ENCODE measurements at regions not wholly inside any gene's neighbourhood (a gene's known extent, or its start where the extent isn't known, plus 50 kb on each side); places are given as distances from the start of the nearest gene placed in this dataset.
"Not testable (repeated sequence)": the region's sequence is repeated elsewhere in the genome, so short reads cannot be mapped to it uniquely, and the experiment has no call there.

DNA sequence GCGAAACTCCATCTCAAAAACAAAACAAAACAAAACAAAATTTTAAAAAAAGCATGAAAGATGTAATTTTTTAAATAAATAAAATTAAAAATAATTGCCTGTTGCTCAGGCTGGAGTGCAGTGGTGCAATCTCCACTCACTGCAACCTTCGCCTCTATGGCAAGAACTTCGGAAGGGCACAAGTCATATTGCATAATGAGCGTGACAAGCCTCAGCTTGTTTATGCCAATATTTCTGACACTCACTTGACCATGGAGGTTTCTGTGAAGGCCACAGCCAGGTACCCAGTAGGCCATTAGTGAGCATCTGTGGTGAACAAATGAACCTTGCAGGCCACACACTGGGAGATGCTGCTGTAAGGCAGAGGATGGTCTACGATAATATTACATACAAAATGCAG lies 106.1 kb upstream of the KMT2C start:
- H3K9me3 ChIP-seq (ENCODE audit: low read depth), result no peaks in the 10 kb centered on the region
- no peak overlapping the region for H3K4me3 ChIP-seq
- TF ChIP-seq, protein P1, sequence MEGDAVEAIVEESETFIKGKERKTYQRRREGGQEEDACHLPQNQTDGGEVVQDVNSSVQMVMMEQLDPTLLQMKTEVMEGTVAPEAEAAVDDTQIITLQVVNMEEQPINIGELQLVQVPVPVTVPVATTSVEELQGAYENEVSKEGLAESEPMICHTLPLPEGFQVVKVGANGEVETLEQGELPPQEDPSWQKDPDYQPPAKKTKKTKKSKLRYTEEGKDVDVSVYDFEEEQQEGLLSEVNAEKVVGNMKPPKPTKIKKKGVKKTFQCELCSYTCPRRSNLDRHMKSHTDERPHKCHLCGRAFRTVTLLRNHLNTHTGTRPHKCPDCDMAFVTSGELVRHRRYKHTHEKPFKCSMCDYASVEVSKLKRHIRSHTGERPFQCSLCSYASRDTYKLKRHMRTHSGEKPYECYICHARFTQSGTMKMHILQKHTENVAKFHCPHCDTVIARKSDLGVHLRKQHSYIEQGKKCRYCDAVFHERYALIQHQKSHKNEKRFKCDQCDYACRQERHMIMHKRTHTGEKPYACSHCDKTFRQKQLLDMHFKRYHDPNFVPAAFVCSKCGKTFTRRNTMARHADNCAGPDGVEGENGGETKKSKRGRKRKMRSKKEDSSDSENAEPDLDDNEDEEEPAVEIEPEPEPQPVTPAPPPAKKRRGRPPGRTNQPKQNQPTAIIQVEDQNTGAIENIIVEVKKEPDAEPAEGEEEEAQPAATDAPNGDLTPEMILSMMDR (IDR thresholded peaks at IDR 0.05; ENCODE audit: low read depth, low read length), result no peak
- no peak for DNase-seq (ENCODE audit: low read depth in 1 of 2, low spot score in 1 of 2)
- no peaks in the 10 kb centered on the region for H3K27me3 ChIP-seq
- H3K27ac ChIP-seq, result no peak overlapping the region
- no peaks in the 10 kb centered on the region for H3K36me3 ChIP-seq
- H3K4me1 ChIP-seq (ENCODE audit: low read depth), result no peaks in the 10 kb centered on the region

DNA sequence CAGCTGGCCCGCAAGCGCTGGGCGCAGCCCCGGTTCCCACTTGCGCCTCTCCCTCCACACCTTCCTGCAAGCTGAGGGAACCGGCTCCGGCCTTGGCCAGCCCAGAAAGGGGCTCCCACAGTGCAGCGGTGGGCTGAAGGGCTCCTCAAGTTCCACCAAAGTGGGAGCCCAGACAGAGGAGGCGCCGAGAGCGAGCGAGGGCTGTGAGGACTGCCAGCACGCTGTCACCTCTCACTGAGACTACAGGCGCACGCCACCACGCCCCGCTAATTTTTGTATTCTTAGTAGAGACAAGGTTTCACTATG lies 103.3 kb upstream of the KMT2C start:
- H3K27me3 ChIP-seq; H3K27ac ChIP-seq; DNase-seq (ENCODE audit: low read depth in 1 of 2, low spot score in 1 of 2); H3K4me3 ChIP-seq; H3K9me3 ChIP-seq (ENCODE audit: low read depth); H3K4me1 ChIP-seq (ENCODE audit: low read depth); H3K36me3 ChIP-seq: not testable (repeated sequence)

DNA sequence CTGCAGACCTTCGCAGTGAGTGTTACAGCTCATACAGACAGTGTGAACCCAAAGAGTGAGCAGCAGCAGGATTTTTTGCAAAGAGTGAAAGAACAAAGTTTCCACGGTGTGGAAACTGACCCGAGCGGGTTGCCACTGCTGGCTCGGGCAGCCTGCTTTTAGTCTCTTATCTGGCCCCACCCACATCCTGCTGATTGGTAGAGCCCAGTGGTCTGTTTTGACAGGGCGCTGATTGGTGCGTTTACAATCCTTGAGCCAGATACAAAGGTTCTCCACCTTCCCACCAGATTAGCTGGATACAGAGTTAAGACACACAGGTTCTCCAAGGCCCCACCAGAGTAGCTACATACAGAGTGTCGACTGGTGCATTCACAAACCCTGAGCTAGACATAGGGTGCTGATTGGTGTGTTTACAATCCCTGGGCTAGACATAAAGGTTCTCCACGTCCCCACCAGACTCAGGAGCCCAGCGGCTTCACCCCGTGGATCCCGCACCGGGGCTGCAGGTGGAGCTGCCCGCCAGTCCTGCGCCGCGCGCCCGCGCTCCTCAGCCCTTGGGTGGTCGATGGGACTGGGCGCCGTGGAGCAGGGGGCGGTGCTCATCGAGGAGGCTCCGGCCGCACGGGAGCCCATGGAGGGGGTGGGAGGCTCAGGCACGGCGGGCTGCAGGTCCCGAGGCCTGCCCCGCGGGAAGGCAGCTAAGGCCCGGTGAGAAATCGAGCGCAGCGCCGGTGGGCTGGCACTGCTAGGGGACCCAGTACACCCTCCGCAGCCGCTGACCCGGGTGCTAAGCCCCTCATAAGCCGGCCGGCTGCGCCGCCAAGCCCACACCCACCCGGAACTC lies 102.8 kb upstream of the KMT2C start:
- H3K27me3 ChIP-seq; H3K4me1 ChIP-seq (ENCODE audit: low read depth); H3K27ac ChIP-seq; DNase-seq (ENCODE audit: low read depth in 1 of 2, low spot score in 1 of 2); H3K36me3 ChIP-seq; H3K9me3 ChIP-seq (ENCODE audit: low read depth); H3K4me3 ChIP-seq: not testable (repeated sequence)

DNA sequence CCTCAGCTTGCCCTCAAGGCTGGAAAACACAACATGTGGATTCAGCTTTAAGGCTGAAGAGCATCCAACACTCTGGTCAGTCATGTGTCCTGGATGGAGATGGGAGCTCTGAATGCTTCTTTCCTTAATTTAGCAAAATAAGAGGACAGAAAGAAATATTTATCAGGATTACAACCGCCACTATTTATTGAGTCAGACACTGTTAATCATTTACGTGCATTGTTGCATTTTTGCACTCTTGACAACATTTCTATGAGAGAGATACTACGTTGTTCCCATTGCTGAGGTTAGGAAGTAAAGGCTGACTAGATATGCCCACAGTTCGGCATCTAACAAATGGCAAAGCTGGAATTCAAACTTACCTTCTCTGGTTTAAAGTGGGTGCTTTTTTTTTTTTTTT lies 101.8 kb upstream of the KMT2C start:
- TF ChIP-seq, protein P1 (IDR thresholded peaks at IDR 0.05; ENCODE audit: low read depth, low read length), result no peak
- Histone ChIP-seq H3K36me3 (no peaks in the 10 kb centered on the region), H3K27me3 (no peaks in the 10 kb centered on the region), H3K27ac (no peak overlapping the region), H3K4me3 (no peak overlapping the region), H3K9me3 (ENCODE audit: low read depth) (no peaks in the 10 kb centered on the region), H3K4me1 (ENCODE audit: low read depth) (no peaks in the 10 kb centered on the region)
- DNase-seq (ENCODE audit: low read depth in 1 of 2, low spot score in 1 of 2), result no peak

DNA sequence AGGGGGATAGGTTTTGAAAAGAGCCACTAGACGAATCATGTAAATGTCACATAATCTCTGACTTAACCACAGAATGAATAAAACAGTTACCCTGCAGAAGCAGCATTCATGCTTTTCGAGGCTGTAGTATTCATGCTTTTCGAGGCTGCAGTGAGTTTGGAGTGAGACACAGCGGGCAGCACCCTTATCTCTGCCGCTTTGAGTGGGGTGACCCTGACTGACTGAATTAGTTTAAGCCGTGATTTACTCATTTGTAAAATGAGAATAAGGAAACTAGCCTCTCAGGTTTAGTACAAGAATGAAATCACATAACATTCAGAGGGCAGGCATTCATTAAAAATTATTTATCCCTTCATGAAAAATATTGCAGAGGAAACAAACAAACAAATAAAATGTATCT lies 92.8 kb upstream of the KMT2C start:
- Histone ChIP-seq H3K4me3 (no peak overlapping the region), H3K27me3 (no peaks in the 10 kb centered on the region), H3K9me3 (ENCODE audit: low read depth) (no peaks in the 10 kb centered on the region), H3K36me3 (no peaks in the 10 kb centered on the region), H3K4me1 (ENCODE audit: low read depth) (no peaks in the 10 kb centered on the region), H3K27ac (no peak overlapping the region)
- peak in 1 of 2 donors; percentile 33 for DNase-seq (ENCODE audit: low read depth in 1 of 2, low spot score in 1 of 2)
- TF ChIP-seq, protein P1 (IDR thresholded peaks at IDR 0.05; ENCODE audit: low read depth, low read length), result no peak

DNA sequence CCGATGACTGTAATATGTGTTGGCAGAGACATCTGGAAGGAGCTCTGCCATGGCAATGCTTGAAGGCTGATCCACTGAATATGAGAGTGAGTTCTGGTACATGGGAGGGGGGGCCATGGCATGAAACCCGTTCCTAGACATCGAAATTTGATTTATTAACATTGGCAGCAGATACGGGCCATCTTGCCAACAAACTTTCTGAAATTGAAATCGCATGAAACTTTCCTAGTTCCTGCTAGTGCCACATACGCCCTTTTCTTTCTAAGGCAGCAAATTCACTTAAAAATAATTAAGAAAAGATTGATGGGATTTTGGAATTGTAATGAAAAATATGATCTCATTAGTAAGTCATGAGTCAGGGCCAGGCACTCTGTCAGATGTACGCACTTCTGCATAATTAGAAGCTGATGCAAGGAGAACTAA lies 91.8 kb upstream of the KMT2C start:
- no peaks in the 10 kb centered on the region for H3K27me3 ChIP-seq
- H3K4me1 ChIP-seq (ENCODE audit: low read depth), result peaks cover 4% of the 10 kb centered on the region
- TF ChIP-seq, protein P1 (IDR thresholded peaks at IDR 0.05; ENCODE audit: low read depth, low read length), result no peak
- no peaks in the 10 kb centered on the region for H3K9me3 ChIP-seq (ENCODE audit: low read depth)
- no peak overlapping the region for H3K27ac ChIP-seq
- H3K4me3 ChIP-seq, result no peak overlapping the region
- no peaks in the 10 kb centered on the region for H3K36me3 ChIP-seq
- DNase-seq (ENCODE audit: low read depth in 1 of 2, low spot score in 1 of 2), result no peak

Data from cardiac muscle cell (in vitro differentiated cells and primary cell).